SK-N-SH treated with all-trans-retinoic acid at 6 μM for 48 hours (cell line): ENCODE measurements at regions not wholly inside any gene's neighbourhood (a gene's known extent, or its start where the extent isn't known, plus 50 kb on each side); places are given as distances from the start of the nearest gene placed in this dataset.

Experiments used
- ATAC-seq: fragments of 200-7000 bp; cut with Tn5 transposase; 3 replicates; pipeline ENCODE4 v1.9.1; 2020; ENCODE audit warnings: mild to moderate bottlenecking, moderate library complexity
- ARNTL ChIP-seq: fragments of 450-650 bp; formaldehyde crosslinking; IDR thresholded peaks from 2 replicates; pipeline ENCODE4 v1.5.0; 2020; ENCODE audit warnings: low read depth, mild to moderate bottlenecking, moderate library complexity, borderline replicate concordance
- BACH2 ChIP-seq: fragments of 250-450 bp; sonication (Bioruptor Pico); IDR thresholded peaks from 2 replicates; pipeline ENCODE4 v1.9.0; 2021; ENCODE audit warnings: mild to moderate bottlenecking, borderline replicate concordance
- CSRNP3 ChIP-seq: fragments of 250-450 bp; sonication (Bioruptor Pico); IDR thresholded peaks from 2 replicates; pipeline ENCODE4 v1.5.1; 2021; ENCODE audit warnings: mild to moderate bottlenecking, moderate library complexity
- ESRRG ChIP-seq: fragments of 250-450 bp; sonication (Bioruptor Pico); IDR thresholded peaks from 2 replicates; pipeline ENCODE4 v1.6.1; 2021; ENCODE audit warnings: mild to moderate bottlenecking
- GLIS3 ChIP-seq: fragments of 250-450 bp; sonication (Bioruptor Pico); IDR thresholded peaks from 2 replicates; pipeline ENCODE4 v1.5.0; 2020; ENCODE audit warnings: mild to moderate bottlenecking, moderate library complexity
- ISL1 ChIP-seq: fragments of 250-450 bp; sonication (Bioruptor Pico); IDR thresholded peaks from 2 replicates; pipeline ENCODE4 v2.1.2; 2022; ENCODE audit warnings: mild to moderate bottlenecking, moderate library complexity
- OSR1 ChIP-seq: fragments of 250-450 bp; sonication (Bioruptor Pico); IDR thresholded peaks from 2 replicates; pipeline ENCODE4 v1.8.0; 2022; ENCODE audit warnings: moderate library complexity, mild to moderate bottlenecking, inconsistent platforms
- PATZ1 ChIP-seq: fragments of 250-450 bp; sonication (Bioruptor Pico); IDR thresholded peaks from 2 replicates; pipeline ENCODE4 v1.8.0; 2020; ENCODE audit warnings: mild to moderate bottlenecking, moderate library complexity, borderline replicate concordance
- POU6F1 ChIP-seq: fragments of 250-450 bp; sonication (Bioruptor Pico); IDR thresholded peaks from 2 replicates; pipeline ENCODE4 v1.8.0; 2021; ENCODE audit warnings: low read depth, mild to moderate bottlenecking, moderate library complexity, borderline replicate concordance
- PPARA ChIP-seq: fragments of 250-450 bp; sonication (Bioruptor Pico); IDR thresholded peaks from 2 replicates; pipeline ENCODE4 v1.5.0; 2020; ENCODE audit warnings: mild to moderate bottlenecking, borderline replicate concordance
- RARB ChIP-seq: fragments of 250-450 bp; sonication (Bioruptor Pico); IDR thresholded peaks from 2 replicates; pipeline ENCODE4 v1.8.0; 2021; ENCODE audit warnings: mild to moderate bottlenecking, moderate library complexity
- TCF4 ChIP-seq: fragments of 250-450 bp; sonication (Bioruptor Pico); IDR thresholded peaks from 2 replicates; pipeline ENCODE4 v1.8.0; 2021; ENCODE audit warnings: mild to moderate bottlenecking, moderate library complexity, borderline replicate concordance
- TSHZ2 ChIP-seq: fragments of 250-450 bp; sonication (Bioruptor Pico); IDR thresholded peaks from 2 replicates; pipeline ENCODE4 v1.5.0; 2020; ENCODE audit warnings: mild to moderate bottlenecking, moderate library complexity
- ZC3H10 ChIP-seq: fragments of 250-450 bp; sonication (Bioruptor Pico); IDR thresholded peaks from 2 replicates; pipeline ENCODE4 v1.5.1; 2021; ENCODE audit warnings: mild to moderate bottlenecking, moderate library complexity
- ZFP3 ChIP-seq: fragments of 250-450 bp; sonication (Bioruptor Pico); IDR thresholded peaks from 2 replicates; pipeline ENCODE4 v1.5.0; 2020; ENCODE audit warnings: mild to moderate bottlenecking, moderate library complexity
- ZFP30 ChIP-seq: fragments of 450-650 bp; formaldehyde crosslinking; IDR thresholded peaks from 2 replicates; pipeline ENCODE4 v1.5.0; 2022; ENCODE audit warnings: mild to moderate bottlenecking, moderate library complexity
- ZNF565 ChIP-seq: fragments of 450-650 bp; formaldehyde crosslinking; conservative IDR thresholded peaks from 2 replicates; pipeline ENCODE4 v1.5.0; 2020; ENCODE audit warnings: low read depth, mild to moderate bottlenecking, moderate library complexity
- ZNF70 ChIP-seq: fragments of 450-650 bp; formaldehyde crosslinking; IDR thresholded peaks from 2 replicates; pipeline ENCODE4 v1.5.0; 2020; ENCODE audit warnings: mild to moderate bottlenecking, moderate library complexity
- ZNF8 ChIP-seq: fragments of 450-650 bp; formaldehyde crosslinking; IDR thresholded peaks from 2 replicates; pipeline ENCODE4 v1.5.0; 2020; ENCODE audit warnings: mild to moderate bottlenecking, moderate library complexity

GRCh38 chr18:37649930-37650329 is 84.3 kb upstream of the CELF4 start:
- no peak for TF ChIP-seq OSR1
- TF ChIP-seq ZNF70: no peak
- TF ChIP-seq POU6F1 (CRISPR knock-in tag): no peak
- no peak for TF ChIP-seq ZFP30 (CRISPR knock-in tag)
- no peak for TF ChIP-seq CSRNP3 (CRISPR knock-in tag)
- TF ChIP-seq TCF4 (CRISPR knock-in tag): no peak
- no peak for TF ChIP-seq ESRRG (CRISPR knock-in tag)
- TF ChIP-seq GLIS3 (CRISPR knock-in tag): no peak
- no peak for TF ChIP-seq ISL1 (CRISPR knock-in tag)
- no peak for TF ChIP-seq BACH2 (CRISPR knock-in tag)
- no peak for TF ChIP-seq ZNF565 (CRISPR knock-in tag)
- no peak for TF ChIP-seq TSHZ2
- TF ChIP-seq PPARA (CRISPR knock-in tag): no peak
- no peak for TF ChIP-seq PATZ1 (CRISPR knock-in tag)
- no peak for TF ChIP-seq ZNF8 (CRISPR knock-in tag)
- no peak for TF ChIP-seq ZFP3
- TF ChIP-seq ARNTL (CRISPR knock-in tag): no peak
- no peak for ATAC-seq

GRCh38 chr18:37649416-37649815 is 83.8 kb upstream of the CELF4 start:
- no peak for TF ChIP-seq ISL1 (CRISPR knock-in tag)
- no peak for TF ChIP-seq TSHZ2
- no peak for TF ChIP-seq POU6F1 (CRISPR knock-in tag)
- TF ChIP-seq ARNTL (CRISPR knock-in tag): no peak
- TF ChIP-seq ZFP30 (CRISPR knock-in tag): no peak
- no peak for TF ChIP-seq ZNF8 (CRISPR knock-in tag)
- TF ChIP-seq CSRNP3 (CRISPR knock-in tag): no peak
- no peak for TF ChIP-seq ZFP3
- no peak for TF ChIP-seq PPARA (CRISPR knock-in tag)
- no peak for TF ChIP-seq TCF4 (CRISPR knock-in tag)
- TF ChIP-seq GLIS3 (CRISPR knock-in tag): no peak
- no peak for TF ChIP-seq RARB
- no peak for TF ChIP-seq ZNF70
- no peak for TF ChIP-seq ZC3H10 (CRISPR knock-in tag)
- no peak for ATAC-seq
